IMR-90 (cell line): ENCODE measurements at regions not wholly inside any gene's neighbourhood (a gene's known extent, or its start where the extent isn't known, plus 50 kb on each side); places are given as distances from the start of the nearest gene placed in this dataset.

Experiments used
- ATAC-seq: fragments of 200-7000 bp; cut with Tn5 transposase; 2 replicates; pipeline ENCODE4 v1.9.1; 2020; ENCODE audit warnings: low read depth, mild to moderate bottlenecking, moderate library complexity
- BruUV-seq: library from RNA; stranded (reverse); fragments of 400-500 nt; replicated peaks from 2 replicates; lab custom pipeline; 2021; lab: Mats Ljungman, UMichigan
- CTCF ChIA-PET: fragments of 300-600 bp; formaldehyde crosslinking; extraction: SDS; loops from one replicate; lab custom pipeline; 2021; ENCODE audit warnings: antibody characterized with exemption; lab: Yijun Ruan, JAX
- POLR2A ChIA-PET: fragments of 300-600 bp; sonication (Branson Sonifier 250); formaldehyde crosslinking; loops from one replicate; lab custom pipeline; 2022; ENCODE audit warnings: antibody characterized with exemption; ENCODE audit not compliant: unreplicated experiment; lab: Charles Lee
- DNase-seq: peaks from one replicate; pipeline ENCODE4 v3.0.0; 2013
- H2AFZ ChIP-seq: replicated peaks from 2 replicates; pipeline ENCODE3; 2013; ENCODE audit warnings: low read length, mild to moderate bottlenecking; ENCODE audit not compliant: poor library complexity
- H2AK5ac ChIP-seq: 2 replicates; pipeline ENCODE4 v1.6.1; 2013; ENCODE audit warnings: low read depth, low read length, inconsistent platforms
- H2AK9ac ChIP-seq: replicated peaks from 2 replicates; pipeline ENCODE3; 2013; ENCODE audit warnings: mild to moderate bottlenecking, low read depth, low read length, moderate library complexity; ENCODE audit not compliant: poor library complexity
- H2BK120ac ChIP-seq: 2 replicates; pipeline ENCODE4 v1.6.1; 2013; ENCODE audit warnings: low read depth, low read length, inconsistent platforms
- H2BK15ac ChIP-seq: 3 replicates; pipeline ENCODE4 v1.6.1; 2013; ENCODE audit warnings: low read depth, low read length, inconsistent platforms
- H2BK20ac ChIP-seq: 2 replicates; pipeline ENCODE4 v1.6.1; 2013; ENCODE audit warnings: low read depth, mild to moderate bottlenecking, inconsistent platforms, low read length, moderate library complexity
- H2BK5ac ChIP-seq: 2 replicates; pipeline ENCODE4 v1.6.1; 2013; ENCODE audit warnings: mild to moderate bottlenecking, low read depth, low read length, inconsistent platforms; ENCODE audit not compliant: poor library complexity, severe bottlenecking
- H3K14ac ChIP-seq: replicated peaks from 2 replicates; pipeline ENCODE4 v1.6.1; 2013; ENCODE audit warnings: low read depth, low read length, inconsistent platforms
- H3K18ac ChIP-seq: 2 replicates; pipeline ENCODE4 v1.6.1; 2013; ENCODE audit warnings: low read depth, low read length, control low read depth
- H3K23ac ChIP-seq: 2 replicates; pipeline ENCODE4 v1.6.1; 2013; ENCODE audit warnings: low read depth, low read length, inconsistent platforms
- H3K27ac ChIP-seq: 2 replicates; pipeline ENCODE4 v1.5.1; 2013; ENCODE audit warnings: mild to moderate bottlenecking, control low read depth, low read length; ENCODE audit not compliant: insufficient read depth
- H3K27me3 ChIP-seq: 2 replicates; pipeline ENCODE4 v1.6.1; 2013; ENCODE audit warnings: low read length; ENCODE audit not compliant: control insufficient read depth, insufficient read depth
- H3K36me3 ChIP-seq: 2 replicates; pipeline ENCODE4 v1.6.1; 2013; ENCODE audit warnings: low read length, mixed read lengths; ENCODE audit not compliant: control insufficient read depth, insufficient read depth
- H3K4ac ChIP-seq: 2 replicates; pipeline ENCODE4 v1.6.1; 2013; ENCODE audit warnings: low read depth, low read length, inconsistent platforms
- H3K4me1 ChIP-seq: 2 replicates; pipeline ENCODE4 v1.6.1; 2013; ENCODE audit warnings: low read length, mixed read lengths; ENCODE audit not compliant: control insufficient read depth, insufficient read depth
- H3K4me2 ChIP-seq: 2 replicates; pipeline ENCODE4 v1.6.1; 2013; ENCODE audit warnings: low read depth, mild to moderate bottlenecking, control low read depth, low read length, moderate library complexity
- H3K4me3 ChIP-seq: 2 replicates; pipeline ENCODE4 v1.5.1; 2013; ENCODE audit warnings: low read depth, mild to moderate bottlenecking, control low read depth, low read length, moderate library complexity; ENCODE audit not compliant: insufficient read depth
- H3K56ac ChIP-seq: 2 replicates; pipeline ENCODE4 v1.6.1; 2013; ENCODE audit warnings: low read length, inconsistent platforms; ENCODE audit not compliant: insufficient read depth; ENCODE audit errors: extremely low read depth
- H3K79me1 ChIP-seq, 2 experiments: 2 replicates each; pipeline ENCODE4 v1.6.1; 2013; ENCODE audit warnings: low read length in 2 of 2, inconsistent platforms in 1 of 2, low read depth in 1 of 2
- H3K9ac ChIP-seq: 2 replicates; pipeline ENCODE4 v1.6.1; 2013; ENCODE audit warnings: low read depth, low read length, control low read depth
- H3K9me1 ChIP-seq: 2 replicates; pipeline ENCODE4 v1.6.1; 2013; ENCODE audit warnings: low read length, inconsistent platforms; ENCODE audit not compliant: insufficient read depth
- H3K9me3 ChIP-seq: 2 replicates; pipeline ENCODE4 v1.6.1; 2013; ENCODE audit warnings: low read length; ENCODE audit not compliant: control insufficient read depth, insufficient read depth
- H4K20me1 ChIP-seq: 2 replicates; pipeline ENCODE4 v1.6.1; 2013; ENCODE audit warnings: low read length, inconsistent platforms; ENCODE audit not compliant: insufficient read depth
- H4K5ac ChIP-seq: 2 replicates; pipeline ENCODE4 v1.6.1; 2013; ENCODE audit warnings: mild to moderate bottlenecking, low read depth, low read length, control low read depth
- H4K8ac ChIP-seq, 2 experiments: 2 replicates each; pipeline ENCODE4 v1.6.1; 2013; ENCODE audit warnings: low read depth in 2 of 2, low read length in 2 of 2, control low read depth in 1 of 2, inconsistent platforms in 1 of 2
- H4K91ac ChIP-seq: 2 replicates; pipeline ENCODE4 v1.6.1; 2013; ENCODE audit warnings: low read depth, low read length, inconsistent platforms; ENCODE audit not compliant: insufficient read depth
- ELK1 ChIP-seq: fragments of 150-350 bp; IDR thresholded peaks from 2 replicates; pipeline ENCODE4 v1.6.1; 2016; ENCODE audit warnings: low read depth, mild to moderate bottlenecking, low read length, moderate library complexity, borderline replicate concordance
- FOS ChIP-seq: fragments of 150-350 bp; IDR thresholded peaks from 2 replicates; pipeline ENCODE4 v1.6.1; 2016; ENCODE audit warnings: low read depth, low read length
- MAFK ChIP-seq: IDR thresholded peaks from 2 replicates; pipeline ENCODE4 v1.6.1; 2012; ENCODE audit warnings: low read depth, low read length, improper control_type of control experiment
- WGBS, 2 experiments: methylation state at CpG; one replicate each; pipeline versions ENCODE4 v1.1.5 to v1.1.7; 2013; ENCODE audit warnings: missing lambda C conversion rate in 2 of 2; ENCODE audit not compliant: insufficient read length in 1 of 2; ENCODE audit errors: extremely low coverage in 2 of 2; 5-methylcytosine and 5-hydroxymethylcytosine counted together
- dilution Hi-C: fragments of 300-500 bp; cut with HindIII; formaldehyde crosslinking; loops from one replicate; pipeline ENCODE4 v1.14.3; 2018; ENCODE audit warnings: low sequenced_read_pairs; ENCODE audit not compliant: unreplicated experiment
- in situ Hi-C: fragments of 300-500 bp; cut with MboI; formaldehyde crosslinking; loops from 3 replicates; pipeline ENCODE4 v1.14.3; 2019; ENCODE audit warnings: low sequenced_read_pairs, inconsistent platforms, mixed read lengths
- intact Hi-C: fragments of 100-400 bp; cut with micrococcal nuclease; formaldehyde crosslinking; loops from 2 replicates; pipeline ENCODE4 v1.10.0; 2022

- Histone ChIP-seq H3K4me2 (no peak overlapping the region), H3K14ac (no peak overlapping the region), H3K9ac (no peak overlapping the region), H3K4me3 (no peak overlapping the region), H3K79me1 (no peaks in the 10 kb centered on the region), H2AFZ (no peak overlapping the region), H2BK5ac (no peak overlapping the region), H3K23ac (no peak overlapping the region), H4K5ac (no peak overlapping the region), H3K27ac (no peak overlapping the region), H3K9me1 (no peaks in the 10 kb centered on the region), H2BK120ac (no peak overlapping the region), H3K27me3 (no peaks in the 10 kb centered on the region), H3K4me1 (no peaks in the 10 kb centered on the region), H4K91ac (no peak overlapping the region), H4K20me1 (no peaks in the 10 kb centered on the region), H3K56ac (no peak overlapping the region), H2BK20ac (no peak overlapping the region), H3K9me3 (0 out of 2 replicates have a peak, but pooled peaks cover 2% of the 10 kb centered on the region), H2AK5ac (no peak overlapping the region), H2BK15ac (no peak overlapping the region), H3K18ac (no peak overlapping the region), H2AK9ac (no peak overlapping the region), H3K4ac (no peak overlapping the region), H4K8ac (no peak overlapping the region), H3K36me3 (no peaks in the 10 kb centered on the region)
- CTCF ChIA-PET = interaction anchor here (1.0 kb wide), 1 partner anchor 10 kb away, joined by 3 read pairs; no protein-coding TSS in a partner anchor
- no TSS peak for BruUV-seq
- WGBS, 2 experiments = no CpG with 5 or more reads among the region's 1 CpG
- POLR2A ChIA-PET = no interaction called here
- intact Hi-C loops = no loop called here
- no peak for DNase-seq
- dilution Hi-C loops = no loop called here
- in situ Hi-C loops = no loop called here
- no peak for TF ChIP-seq ELK1
- TF ChIP-seq MAFK = peak; percentile 71
- no peak for TF ChIP-seq FOS
- no peak for ATAC-seq
These were observed 1324.5 kb upstream of the PIK3C3 start for GRCh38 chr18:40630496-40630895.
